ENCODE measurements at regions not wholly inside any gene's neighbourhood (a gene's known extent, or its start where the extent isn't known, plus 50 kb on each side); places are given as distances from the start of the nearest gene placed in this dataset.

DNA sequence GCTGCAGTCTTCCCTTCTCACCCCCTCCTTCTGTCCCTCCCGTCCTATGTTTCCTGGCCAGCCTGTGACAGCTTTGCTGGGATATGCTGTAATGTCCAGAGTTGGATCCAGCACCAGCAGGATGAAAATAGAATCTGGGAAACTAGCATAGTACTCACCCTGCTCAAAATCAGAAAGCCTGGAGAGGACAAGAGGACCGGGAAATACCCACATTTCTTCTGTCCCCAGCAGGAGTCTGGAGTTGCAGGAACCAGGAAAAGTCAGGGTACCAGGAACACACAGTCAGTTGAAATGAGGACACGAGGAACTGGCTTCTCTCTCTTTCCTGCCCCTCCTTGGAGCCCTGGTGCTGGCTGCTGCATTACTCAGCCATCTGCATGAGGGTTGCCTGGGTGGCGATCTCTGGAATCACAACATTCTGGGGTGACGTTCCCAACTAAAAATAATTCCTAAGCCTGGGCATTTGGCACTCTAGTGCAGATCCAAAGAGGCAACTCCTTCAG lies 59.6 kb upstream of the NFIL3 start:
- TF ChIP-seq, protein P1, sequence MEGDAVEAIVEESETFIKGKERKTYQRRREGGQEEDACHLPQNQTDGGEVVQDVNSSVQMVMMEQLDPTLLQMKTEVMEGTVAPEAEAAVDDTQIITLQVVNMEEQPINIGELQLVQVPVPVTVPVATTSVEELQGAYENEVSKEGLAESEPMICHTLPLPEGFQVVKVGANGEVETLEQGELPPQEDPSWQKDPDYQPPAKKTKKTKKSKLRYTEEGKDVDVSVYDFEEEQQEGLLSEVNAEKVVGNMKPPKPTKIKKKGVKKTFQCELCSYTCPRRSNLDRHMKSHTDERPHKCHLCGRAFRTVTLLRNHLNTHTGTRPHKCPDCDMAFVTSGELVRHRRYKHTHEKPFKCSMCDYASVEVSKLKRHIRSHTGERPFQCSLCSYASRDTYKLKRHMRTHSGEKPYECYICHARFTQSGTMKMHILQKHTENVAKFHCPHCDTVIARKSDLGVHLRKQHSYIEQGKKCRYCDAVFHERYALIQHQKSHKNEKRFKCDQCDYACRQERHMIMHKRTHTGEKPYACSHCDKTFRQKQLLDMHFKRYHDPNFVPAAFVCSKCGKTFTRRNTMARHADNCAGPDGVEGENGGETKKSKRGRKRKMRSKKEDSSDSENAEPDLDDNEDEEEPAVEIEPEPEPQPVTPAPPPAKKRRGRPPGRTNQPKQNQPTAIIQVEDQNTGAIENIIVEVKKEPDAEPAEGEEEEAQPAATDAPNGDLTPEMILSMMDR (IDR thresholded peaks at IDR 0.05): no peak
- no peak for TF ChIP-seq POLR2A (IDR thresholded peaks at IDR 0.05)

Measured in Peyer's patch (tissue), 4 donors.